HCT116 (cell line): ENCODE measurements at regions not wholly inside any gene's neighbourhood (a gene's known extent, or its start where the extent isn't known, plus 50 kb on each side); places are given as distances from the start of the nearest gene placed in this dataset.

ENCODE experiments used
- ELF1 ChIP-seq: IDR thresholded peaks from 2 replicates; pipeline ENCODE4 v1.6.1; 2012; ENCODE audit warnings: low read depth, borderline replicate concordance
- EZH2phosphoT487 ChIP-seq: fragments of 200-600 bp; IDR thresholded peaks from 2 replicates; pipeline ENCODE4 v1.6.1; 2018; ENCODE audit warnings: antibody characterized with exemption, borderline replicate concordance
- JUND ChIP-seq: IDR thresholded peaks from 2 replicates; pipeline ENCODE4 v1.6.1; 2012
- POLR2A ChIP-seq: IDR thresholded peaks from 2 replicates; pipeline ENCODE4 v1.7.0; 2011; ENCODE audit warnings: borderline replicate concordance; ENCODE audit not compliant: insufficient read depth, insufficient read length; ENCODE audit errors: extremely low read depth
- POLR2AphosphoS5 ChIP-seq: IDR thresholded peaks from 2 replicates; pipeline ENCODE4 v1.6.1; 2011; ENCODE audit warnings: mild to moderate bottlenecking, low read depth, low read length, moderate library complexity
- YY1 ChIP-seq: IDR thresholded peaks from 2 replicates; pipeline ENCODE4 v1.6.1; 2011; ENCODE audit warnings: low read length, low read depth, moderate library complexity, mild to moderate bottlenecking; ENCODE audit not compliant: insufficient replicate concordance; ENCODE audit errors: extremely low read depth
- TF ChIP-seq, protein P1 (sequence below): IDR thresholded peaks from 2 replicates; pipeline ENCODE4 v1.6.1; 2012
- TF ChIP-seq, protein P2 (sequence below), 3 experiments: fragments of 200-600 bp in 1 of 3; sonication (generic) in 1 of 3; IDR thresholded peaks in 2 of 3; conservative IDR thresholded peaks in 1 of 3; 2 replicates each; pipeline ENCODE4 v1.5.1; 2012 to 2017; ENCODE audit warnings: low read depth in 2 of 3, low read length in 2 of 3, antibody characterized with exemption in 1 of 3, borderline replicate concordance in 1 of 3, control low read depth in 1 of 3, mild to moderate bottlenecking in 1 of 3, mixed read lengths in 1 of 3, mixed run types in 1 of 3, moderate library complexity in 1 of 3; ENCODE audit not compliant: insufficient read depth in 1 of 3
- TF ChIP-seq, protein P3 (sequence below): IDR thresholded peaks from 2 replicates; pipeline ENCODE4 v1.6.1; 2012; ENCODE audit warnings: low read depth

DNA sequence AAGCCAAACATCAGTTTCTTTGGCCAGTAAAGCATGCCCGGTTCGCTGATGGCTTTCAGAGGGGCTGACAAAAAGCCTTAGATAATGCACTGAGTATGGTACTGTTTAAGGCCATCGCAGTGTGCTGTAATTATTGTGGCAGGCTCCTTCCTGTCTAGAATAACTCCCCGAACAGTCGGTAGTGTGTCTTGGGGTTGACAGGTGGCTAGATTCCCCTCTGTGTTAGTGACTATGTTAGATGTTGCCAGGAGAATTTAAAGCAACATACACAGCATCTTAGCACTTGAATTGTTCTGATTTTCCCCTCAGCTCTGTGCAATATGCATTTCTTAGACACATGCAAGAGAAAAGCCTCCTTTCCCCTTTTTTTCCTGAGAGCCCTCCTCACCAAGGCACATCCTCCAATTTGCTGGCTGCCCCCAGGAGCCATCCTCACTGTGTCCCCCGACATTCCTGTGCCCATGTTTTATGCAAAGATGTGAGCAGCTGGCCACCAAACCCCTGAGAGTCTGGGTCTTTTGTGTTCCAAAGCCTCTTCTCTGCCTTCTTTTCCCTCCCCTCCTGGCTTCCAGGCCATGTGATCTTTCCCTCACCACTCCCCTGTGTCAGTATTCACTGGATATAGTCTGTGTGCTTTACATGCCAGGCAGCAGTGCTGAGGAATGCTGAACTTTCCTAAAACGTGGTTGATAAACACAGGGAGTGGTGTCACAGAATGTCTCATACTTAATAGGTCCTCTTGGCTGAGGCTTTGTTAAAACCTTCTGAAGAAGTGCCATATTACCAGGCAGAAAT, 331.5 kb downstream of the HRH4 start:
- TF ChIP-seq, protein P1, sequence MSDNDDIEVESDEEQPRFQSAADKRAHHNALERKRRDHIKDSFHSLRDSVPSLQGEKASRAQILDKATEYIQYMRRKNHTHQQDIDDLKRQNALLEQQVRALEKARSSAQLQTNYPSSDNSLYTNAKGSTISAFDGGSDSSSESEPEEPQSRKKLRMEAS: no peak
- TF ChIP-seq, protein P2, sequence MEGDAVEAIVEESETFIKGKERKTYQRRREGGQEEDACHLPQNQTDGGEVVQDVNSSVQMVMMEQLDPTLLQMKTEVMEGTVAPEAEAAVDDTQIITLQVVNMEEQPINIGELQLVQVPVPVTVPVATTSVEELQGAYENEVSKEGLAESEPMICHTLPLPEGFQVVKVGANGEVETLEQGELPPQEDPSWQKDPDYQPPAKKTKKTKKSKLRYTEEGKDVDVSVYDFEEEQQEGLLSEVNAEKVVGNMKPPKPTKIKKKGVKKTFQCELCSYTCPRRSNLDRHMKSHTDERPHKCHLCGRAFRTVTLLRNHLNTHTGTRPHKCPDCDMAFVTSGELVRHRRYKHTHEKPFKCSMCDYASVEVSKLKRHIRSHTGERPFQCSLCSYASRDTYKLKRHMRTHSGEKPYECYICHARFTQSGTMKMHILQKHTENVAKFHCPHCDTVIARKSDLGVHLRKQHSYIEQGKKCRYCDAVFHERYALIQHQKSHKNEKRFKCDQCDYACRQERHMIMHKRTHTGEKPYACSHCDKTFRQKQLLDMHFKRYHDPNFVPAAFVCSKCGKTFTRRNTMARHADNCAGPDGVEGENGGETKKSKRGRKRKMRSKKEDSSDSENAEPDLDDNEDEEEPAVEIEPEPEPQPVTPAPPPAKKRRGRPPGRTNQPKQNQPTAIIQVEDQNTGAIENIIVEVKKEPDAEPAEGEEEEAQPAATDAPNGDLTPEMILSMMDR (IDR thresholded peaks at IDR 0.05 in 2 of 3, conservative IDR thresholded peaks at IDR 0.05 in 1 of 3; ENCODE audit: borderline replicate concordance in 1 of 3, insufficient read depth in 1 of 3, low read depth in 2 of 3, low read length in 2 of 3): no peak
- no peak for TF ChIP-seq EZH2phosphoT487
- TF ChIP-seq ELF1: no peak
- no peak for TF ChIP-seq POLR2A
- no peak for TF ChIP-seq POLR2AphosphoS5
- TF ChIP-seq, protein P3, sequence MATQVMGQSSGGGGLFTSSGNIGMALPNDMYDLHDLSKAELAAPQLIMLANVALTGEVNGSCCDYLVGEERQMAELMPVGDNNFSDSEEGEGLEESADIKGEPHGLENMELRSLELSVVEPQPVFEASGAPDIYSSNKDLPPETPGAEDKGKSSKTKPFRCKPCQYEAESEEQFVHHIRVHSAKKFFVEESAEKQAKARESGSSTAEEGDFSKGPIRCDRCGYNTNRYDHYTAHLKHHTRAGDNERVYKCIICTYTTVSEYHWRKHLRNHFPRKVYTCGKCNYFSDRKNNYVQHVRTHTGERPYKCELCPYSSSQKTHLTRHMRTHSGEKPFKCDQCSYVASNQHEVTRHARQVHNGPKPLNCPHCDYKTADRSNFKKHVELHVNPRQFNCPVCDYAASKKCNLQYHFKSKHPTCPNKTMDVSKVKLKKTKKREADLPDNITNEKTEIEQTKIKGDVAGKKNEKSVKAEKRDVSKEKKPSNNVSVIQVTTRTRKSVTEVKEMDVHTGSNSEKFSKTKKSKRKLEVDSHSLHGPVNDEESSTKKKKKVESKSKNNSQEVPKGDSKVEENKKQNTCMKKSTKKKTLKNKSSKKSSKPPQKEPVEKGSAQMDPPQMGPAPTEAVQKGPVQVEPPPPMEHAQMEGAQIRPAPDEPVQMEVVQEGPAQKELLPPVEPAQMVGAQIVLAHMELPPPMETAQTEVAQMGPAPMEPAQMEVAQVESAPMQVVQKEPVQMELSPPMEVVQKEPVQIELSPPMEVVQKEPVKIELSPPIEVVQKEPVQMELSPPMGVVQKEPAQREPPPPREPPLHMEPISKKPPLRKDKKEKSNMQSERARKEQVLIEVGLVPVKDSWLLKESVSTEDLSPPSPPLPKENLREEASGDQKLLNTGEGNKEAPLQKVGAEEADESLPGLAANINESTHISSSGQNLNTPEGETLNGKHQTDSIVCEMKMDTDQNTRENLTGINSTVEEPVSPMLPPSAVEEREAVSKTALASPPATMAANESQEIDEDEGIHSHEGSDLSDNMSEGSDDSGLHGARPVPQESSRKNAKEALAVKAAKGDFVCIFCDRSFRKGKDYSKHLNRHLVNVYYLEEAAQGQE: no peak
- TF ChIP-seq YY1: no peak
- no peak for TF ChIP-seq JUND
